SK-N-SH treated with all-trans-retinoic acid at 6 μM for 48 hours (cell line): ENCODE measurements at regions not wholly inside any gene's neighbourhood (a gene's known extent, or its start where the extent isn't known, plus 50 kb on each side); places are given as distances from the start of the nearest gene placed in this dataset.

Experiments
- TF ChIP-seq, protein P1 (sequence below): fragments of 250-450 bp; sonication (Bioruptor Pico); IDR thresholded peaks from 2 replicates; pipeline ENCODE4 v1.8.0; 2020; ENCODE audit warnings: mild to moderate bottlenecking, moderate library complexity, borderline replicate concordance
- TF ChIP-seq, protein P2 (sequence below): fragments of 250-450 bp; sonication (Bioruptor Pico); IDR thresholded peaks from 2 replicates; pipeline ENCODE4 v1.5.1; 2021; ENCODE audit warnings: mild to moderate bottlenecking, moderate library complexity

DNA sequence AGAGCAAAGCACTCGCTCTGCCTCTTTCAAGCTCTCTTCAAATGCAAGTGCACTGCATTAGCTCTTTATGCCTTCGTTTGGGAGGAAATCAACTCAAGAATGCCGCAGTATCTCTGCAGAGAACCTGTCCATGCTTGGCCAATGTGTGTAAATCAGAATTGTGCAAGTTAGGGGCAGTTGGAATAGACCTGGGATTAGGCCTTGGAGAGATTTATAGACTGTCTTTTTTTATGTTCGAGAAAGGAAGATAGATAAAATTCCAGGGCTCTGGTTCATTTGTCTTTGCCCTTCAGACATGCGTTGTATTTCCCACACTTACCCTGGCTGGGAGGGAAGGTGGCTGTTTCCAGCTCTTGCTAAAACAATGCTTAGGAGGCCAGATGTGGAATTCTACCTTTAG is 163.7 kb downstream of the MOBP start:
- TF ChIP-seq, protein P1, sequence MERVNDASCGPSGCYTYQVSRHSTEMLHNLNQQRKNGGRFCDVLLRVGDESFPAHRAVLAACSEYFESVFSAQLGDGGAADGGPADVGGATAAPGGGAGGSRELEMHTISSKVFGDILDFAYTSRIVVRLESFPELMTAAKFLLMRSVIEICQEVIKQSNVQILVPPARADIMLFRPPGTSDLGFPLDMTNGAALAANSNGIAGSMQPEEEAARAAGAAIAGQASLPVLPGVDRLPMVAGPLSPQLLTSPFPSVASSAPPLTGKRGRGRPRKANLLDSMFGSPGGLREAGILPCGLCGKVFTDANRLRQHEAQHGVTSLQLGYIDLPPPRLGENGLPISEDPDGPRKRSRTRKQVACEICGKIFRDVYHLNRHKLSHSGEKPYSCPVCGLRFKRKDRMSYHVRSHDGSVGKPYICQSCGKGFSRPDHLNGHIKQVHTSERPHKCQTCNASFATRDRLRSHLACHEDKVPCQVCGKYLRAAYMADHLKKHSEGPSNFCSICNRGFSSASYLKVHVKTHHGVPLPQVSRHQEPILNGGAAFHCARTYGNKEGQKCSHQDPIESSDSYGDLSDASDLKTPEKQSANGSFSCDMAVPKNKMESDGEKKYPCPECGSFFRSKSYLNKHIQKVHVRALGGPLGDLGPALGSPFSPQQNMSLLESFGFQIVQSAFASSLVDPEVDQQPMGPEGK (CRISPR knock-in tag), result no peak
- TF ChIP-seq, protein P2, sequence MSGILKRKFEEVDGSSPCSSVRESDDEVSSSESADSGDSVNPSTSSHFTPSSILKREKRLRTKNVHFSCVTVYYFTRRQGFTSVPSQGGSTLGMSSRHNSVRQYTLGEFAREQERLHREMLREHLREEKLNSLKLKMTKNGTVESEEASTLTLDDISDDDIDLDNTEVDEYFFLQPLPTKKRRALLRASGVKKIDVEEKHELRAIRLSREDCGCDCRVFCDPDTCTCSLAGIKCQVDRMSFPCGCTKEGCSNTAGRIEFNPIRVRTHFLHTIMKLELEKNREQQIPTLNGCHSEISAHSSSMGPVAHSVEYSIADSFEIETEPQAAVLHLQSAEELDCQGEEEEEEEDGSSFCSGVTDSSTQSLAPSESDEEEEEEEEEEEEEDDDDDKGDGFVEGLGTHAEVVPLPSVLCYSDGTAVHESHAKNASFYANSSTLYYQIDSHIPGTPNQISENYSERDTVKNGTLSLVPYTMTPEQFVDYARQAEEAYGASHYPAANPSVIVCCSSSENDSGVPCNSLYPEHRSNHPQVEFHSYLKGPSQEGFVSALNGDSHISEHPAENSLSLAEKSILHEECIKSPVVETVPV (CRISPR knock-in tag), result no peak
